Ascending aorta (tissue), 2 donors: ENCODE measurements at regions not wholly inside any gene's neighbourhood (a gene's known extent, or its start where the extent isn't known, plus 50 kb on each side); places are given as distances from the start of the nearest gene placed in this dataset.

Experiments
- DNase-seq, 2 donors: peaks; one replicate each; pipeline ENCODE4 v3.0.0-alpha.2; 2019; ENCODE audit warnings: low spot score in 2 of 2
- H3K27ac ChIP-seq, 2 donors: fragments of 200-600 bp; sonication (generic); one replicate each; pipeline ENCODE4 v1.5.1; 2016 to 2017; ENCODE audit warnings: mild to moderate bottlenecking in 1 of 2
- H3K27me3 ChIP-seq: fragments of 200-600 bp; sonication (generic); one replicate; pipeline ENCODE4 v1.5.1; 2017
- H3K36me3 ChIP-seq, 2 donors: fragments of 200-600 bp; sonication (generic); one replicate each; pipeline ENCODE4 v1.5.1; 2016
- H3K4me1 ChIP-seq, 2 donors: fragments of 200-600 bp; sonication (generic); one replicate each; pipeline ENCODE4 v1.5.1; 2016 to 2017; ENCODE audit warnings: mild to moderate bottlenecking in 1 of 2
- H3K4me3 ChIP-seq, 2 donors: fragments of 200-600 bp; sonication (generic); one replicate each; pipeline ENCODE4 v1.5.1; 2016 to 2017; ENCODE audit warnings: mild to moderate bottlenecking in 1 of 2
- H3K9me3 ChIP-seq, 2 donors: fragments of 200-600 bp; sonication (generic); one replicate each; pipeline ENCODE4 v1.5.1; 2016
- intact Hi-C: fragments of 100-400 bp; cut with DNase I; formaldehyde crosslinking; loops from one replicate; pipeline ENCODE4 v1.15.1; 2023
- TF ChIP-seq, protein P1 (sequence below), 3 experiments: fragments of 200-600 bp in 2 of 3; fragments of 450-650 bp in 1 of 3; sonication (generic) in 2 of 3; IDR thresholded peaks; one replicate each; pipeline ENCODE4 v1.5.1; 2016 to 2019; ENCODE audit warnings: antibody characterized with exemption in 3 of 3, mild to moderate bottlenecking in 1 of 3, moderate library complexity in 1 of 3

DNA sequence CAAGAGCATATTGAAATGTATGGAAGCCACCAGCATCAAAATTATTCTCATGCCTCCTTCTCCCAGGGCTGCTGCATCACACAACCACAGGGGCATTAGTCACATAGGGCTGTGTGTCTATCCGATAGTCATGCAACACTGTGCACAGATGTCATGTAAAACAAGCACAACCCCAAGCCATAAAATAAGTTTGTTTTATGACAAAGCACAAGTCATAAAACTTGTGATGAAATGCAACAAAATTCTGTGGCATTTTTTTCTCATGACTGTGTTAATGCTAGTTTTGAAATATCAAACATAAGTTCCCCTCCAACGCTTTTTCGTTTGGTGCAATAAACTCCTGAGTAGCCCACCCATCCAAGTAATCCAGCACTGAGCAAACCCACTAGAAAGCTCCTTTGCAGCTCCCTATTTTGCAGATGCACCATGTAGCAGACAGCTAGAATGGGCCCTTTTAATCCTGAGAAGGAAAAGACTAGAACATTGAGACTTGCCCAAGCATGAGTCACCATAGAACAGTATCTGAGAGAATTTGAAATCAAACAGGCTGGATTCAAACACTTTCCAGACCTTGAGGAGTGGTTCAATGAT lies 93.3 kb upstream of the ZNF366 start:
- intact Hi-C loops, result no loop called here

DNA sequence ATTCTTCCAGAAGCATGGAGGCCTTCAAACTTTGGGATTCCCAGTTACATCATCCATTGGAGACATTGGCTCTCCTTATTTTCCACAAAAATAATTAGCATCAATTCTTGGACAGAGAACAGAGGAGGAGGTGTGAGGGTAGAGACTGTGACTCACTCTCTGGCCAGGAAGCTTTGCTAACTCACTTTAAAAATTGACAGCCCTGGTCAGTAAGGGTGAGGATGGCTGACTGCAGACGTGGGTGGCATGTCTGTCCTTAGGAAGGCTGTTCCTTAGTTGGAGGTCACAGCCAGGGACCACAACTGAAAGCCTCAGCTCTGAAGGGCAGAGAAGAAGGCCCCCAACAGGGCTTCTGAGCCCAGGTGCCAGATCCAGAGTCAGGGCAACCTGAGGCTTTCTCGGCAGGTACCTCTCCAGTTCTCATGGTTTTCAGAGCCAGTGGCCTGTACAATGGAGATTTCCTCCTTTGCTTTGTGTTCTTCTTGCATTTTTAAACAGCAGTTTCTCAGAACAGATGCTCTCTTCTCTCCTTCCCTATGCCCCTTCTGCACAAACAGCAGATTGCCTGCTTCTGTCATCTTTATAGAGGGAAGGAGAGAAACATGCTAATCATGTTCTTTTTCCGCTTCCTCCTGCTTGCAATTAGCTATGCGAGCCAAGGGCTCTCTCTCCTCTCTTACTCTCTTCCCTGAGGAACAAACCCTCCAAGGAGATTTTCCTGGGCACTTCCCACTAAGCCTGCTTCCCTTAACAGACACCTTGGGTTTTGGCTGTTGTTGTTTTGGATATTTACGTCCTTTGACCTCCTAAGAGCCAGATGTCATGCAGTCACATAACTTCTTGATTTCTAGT lies 92.5 kb upstream of the ZNF366 start:
- intact Hi-C loops, result no loop called here
- Histone ChIP-seq H3K27me3 (no peaks in the 10 kb centered on the region), H3K4me3 (no peak overlapping the region), H3K36me3 (no peaks in the 10 kb centered on the region), H3K4me1 (peaks cover 0 to 16% of the 10 kb centered on the region in 2 donors), H3K27ac (peak overlapping the region; percentile 45 to 62), H3K9me3 (peaks cover 0 to 7% of the 10 kb centered on the region in 2 donors)
- DNase-seq, result no peak
- TF ChIP-seq, protein P1, sequence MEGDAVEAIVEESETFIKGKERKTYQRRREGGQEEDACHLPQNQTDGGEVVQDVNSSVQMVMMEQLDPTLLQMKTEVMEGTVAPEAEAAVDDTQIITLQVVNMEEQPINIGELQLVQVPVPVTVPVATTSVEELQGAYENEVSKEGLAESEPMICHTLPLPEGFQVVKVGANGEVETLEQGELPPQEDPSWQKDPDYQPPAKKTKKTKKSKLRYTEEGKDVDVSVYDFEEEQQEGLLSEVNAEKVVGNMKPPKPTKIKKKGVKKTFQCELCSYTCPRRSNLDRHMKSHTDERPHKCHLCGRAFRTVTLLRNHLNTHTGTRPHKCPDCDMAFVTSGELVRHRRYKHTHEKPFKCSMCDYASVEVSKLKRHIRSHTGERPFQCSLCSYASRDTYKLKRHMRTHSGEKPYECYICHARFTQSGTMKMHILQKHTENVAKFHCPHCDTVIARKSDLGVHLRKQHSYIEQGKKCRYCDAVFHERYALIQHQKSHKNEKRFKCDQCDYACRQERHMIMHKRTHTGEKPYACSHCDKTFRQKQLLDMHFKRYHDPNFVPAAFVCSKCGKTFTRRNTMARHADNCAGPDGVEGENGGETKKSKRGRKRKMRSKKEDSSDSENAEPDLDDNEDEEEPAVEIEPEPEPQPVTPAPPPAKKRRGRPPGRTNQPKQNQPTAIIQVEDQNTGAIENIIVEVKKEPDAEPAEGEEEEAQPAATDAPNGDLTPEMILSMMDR (IDR thresholded peaks at IDR 0.05), result no peak

More for the DNA sequence above, 93.3 kb upstream of the ZNF366 start:
- DNase-seq, result no peak
- Histone ChIP-seq H3K4me3 (no peak overlapping the region), H3K36me3 (no peaks in the 10 kb centered on the region), H3K27ac (peak overlapping the region; percentile 45 to 62), H3K9me3 (peaks cover 0 to 7% of the 10 kb centered on the region in 2 donors), H3K27me3 (no peaks in the 10 kb centered on the region), H3K4me1 (peaks cover 0 to 16% of the 10 kb centered on the region in 2 donors)
- TF ChIP-seq, protein P1 (IDR thresholded peaks at IDR 0.05), result no peak

DNA sequence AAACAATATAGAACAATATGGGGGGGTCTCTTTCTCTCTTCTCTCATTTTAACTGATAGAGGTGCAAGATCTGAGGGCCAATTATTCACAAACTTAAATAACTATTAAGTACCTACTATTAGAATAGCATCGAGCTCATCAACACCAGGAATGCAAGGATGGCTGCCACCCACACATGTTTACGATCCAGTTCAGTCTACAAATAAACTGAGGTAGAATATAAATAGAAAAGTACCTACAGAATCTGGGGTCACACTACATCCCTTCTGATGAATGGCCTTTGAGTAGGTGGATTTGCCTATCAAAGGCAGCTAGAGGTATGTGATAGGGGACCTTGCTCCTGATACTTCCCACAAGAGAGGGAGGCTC lies 91.8 kb upstream of the ZNF366 start:
- H3K9me3 ChIP-seq, result peaks cover 0 to 7% of the 10 kb centered on the region in 2 donors
- no peak for DNase-seq
- H3K4me1 ChIP-seq, result peaks cover 0 to 16% of the 10 kb centered on the region in 2 donors
- H3K36me3 ChIP-seq, result no peaks in the 10 kb centered on the region
- intact Hi-C loops, result no loop called here
- H3K27ac ChIP-seq, result peak overlapping the region; percentile 45 to 62
- H3K27me3 ChIP-seq, result no peaks in the 10 kb centered on the region
- TF ChIP-seq, protein P1 (IDR thresholded peaks at IDR 0.05), result no peak
- no peak overlapping the region for H3K4me3 ChIP-seq

DNA sequence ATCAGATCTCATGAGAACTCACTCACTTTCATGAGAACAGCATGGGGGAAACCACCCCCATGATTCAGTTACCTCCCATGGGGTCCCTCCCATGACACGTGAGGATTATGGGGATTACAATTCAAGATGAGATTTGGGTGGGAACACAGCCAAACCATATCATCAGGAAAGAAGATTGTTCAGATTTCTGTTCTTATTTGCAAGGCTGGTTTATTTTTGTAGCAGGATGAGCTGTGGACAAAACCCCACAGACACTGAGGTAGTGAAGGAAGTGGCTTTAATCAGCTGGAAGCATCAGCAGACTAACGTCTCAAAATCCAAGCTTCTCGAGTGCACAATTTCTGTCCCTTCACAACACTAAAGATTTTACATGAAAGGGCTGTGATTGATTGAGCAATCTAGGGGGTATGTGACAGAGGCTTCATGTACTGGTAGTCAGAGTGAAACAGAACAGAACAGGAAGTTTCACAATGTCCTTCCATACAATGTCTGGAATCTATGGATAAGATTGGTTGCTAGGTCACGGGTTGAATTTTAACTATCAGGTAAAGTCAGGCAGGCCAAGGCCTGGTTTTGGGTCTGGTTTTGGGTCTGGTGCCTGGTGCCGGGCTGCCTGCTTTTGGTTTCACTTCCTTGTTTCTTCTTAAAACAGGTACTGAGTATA lies 91.3 kb upstream of the ZNF366 start:
- Histone ChIP-seq H3K27ac (peak overlapping the region; percentile 43 to 62), H3K4me1 (peaks cover 0 to 16% of the 10 kb centered on the region in 2 donors), H3K36me3 (no peaks in the 10 kb centered on the region), H3K4me3 (no peak overlapping the region), H3K9me3 (peaks cover 0 to 7% of the 10 kb centered on the region in 2 donors), H3K27me3 (no peaks in the 10 kb centered on the region)
- intact Hi-C loops, result no loop called here
- no peak for DNase-seq
- TF ChIP-seq, protein P1 (IDR thresholded peaks at IDR 0.05), result no peak

DNA sequence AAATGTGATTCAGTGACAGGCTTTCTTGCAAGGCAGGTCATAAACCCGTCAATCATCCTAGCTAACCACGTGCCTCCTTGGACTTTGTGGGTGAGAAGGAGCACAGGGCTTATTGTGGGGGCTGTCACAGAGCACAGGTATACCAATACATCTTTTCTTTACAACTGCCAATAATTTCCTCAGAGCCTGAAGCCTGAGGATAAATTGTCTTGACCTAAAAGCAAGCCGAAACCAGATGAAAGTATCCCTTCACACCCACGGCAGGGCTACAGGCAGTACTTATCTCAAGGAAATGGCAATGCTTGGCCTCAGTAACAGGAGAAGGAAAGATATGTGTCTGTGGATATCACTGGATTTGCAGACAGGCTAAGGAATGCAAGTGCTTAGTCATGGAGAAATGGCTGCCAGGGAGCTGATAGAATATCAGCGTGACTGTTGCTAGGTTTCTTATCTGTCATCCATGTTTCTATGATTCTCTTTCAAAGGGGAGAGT lies 90.3 kb upstream of the ZNF366 start:
- no peaks in the 10 kb centered on the region for H3K27me3 ChIP-seq
- peak overlapping the region in 1 of 2 donors; percentile 16 for H3K4me3 ChIP-seq
- peaks cover 0 to 7% of the 10 kb centered on the region in 2 donors for H3K9me3 ChIP-seq
- TF ChIP-seq, protein P1 (IDR thresholded peaks at IDR 0.05), result no peak
- DNase-seq, result no peak
- H3K27ac ChIP-seq, result peak overlapping the region; percentile 43 to 45
- no peaks in the 10 kb centered on the region for H3K36me3 ChIP-seq
- peaks cover 0 to 16% of the 10 kb centered on the region in 2 donors for H3K4me1 ChIP-seq
- intact Hi-C loops, result no loop called here
